GM10266 (cell line): ENCODE measurements at regions not wholly inside any gene's neighbourhood (a gene's known extent, or its start where the extent isn't known, plus 50 kb on each side); places are given as distances from the start of the nearest gene placed in this dataset.
A peak's percentile ranks its signal among the peaks of the same experiment; 100 is the strongest.

ENCODE experiments used
- DNase-seq: peaks from one replicate; pipeline ENCODE4 v3.0.0; 2012; ENCODE audit errors: extremely low spot score
- TF ChIP-seq, protein P1 (sequence below): IDR thresholded peaks from 2 replicates; pipeline ENCODE4 v1.5.1; 2012; ENCODE audit warnings: mild to moderate bottlenecking, low read depth; ENCODE audit not compliant: control insufficient read depth, insufficient read depth; ENCODE audit errors: missing control alignments

DNA sequence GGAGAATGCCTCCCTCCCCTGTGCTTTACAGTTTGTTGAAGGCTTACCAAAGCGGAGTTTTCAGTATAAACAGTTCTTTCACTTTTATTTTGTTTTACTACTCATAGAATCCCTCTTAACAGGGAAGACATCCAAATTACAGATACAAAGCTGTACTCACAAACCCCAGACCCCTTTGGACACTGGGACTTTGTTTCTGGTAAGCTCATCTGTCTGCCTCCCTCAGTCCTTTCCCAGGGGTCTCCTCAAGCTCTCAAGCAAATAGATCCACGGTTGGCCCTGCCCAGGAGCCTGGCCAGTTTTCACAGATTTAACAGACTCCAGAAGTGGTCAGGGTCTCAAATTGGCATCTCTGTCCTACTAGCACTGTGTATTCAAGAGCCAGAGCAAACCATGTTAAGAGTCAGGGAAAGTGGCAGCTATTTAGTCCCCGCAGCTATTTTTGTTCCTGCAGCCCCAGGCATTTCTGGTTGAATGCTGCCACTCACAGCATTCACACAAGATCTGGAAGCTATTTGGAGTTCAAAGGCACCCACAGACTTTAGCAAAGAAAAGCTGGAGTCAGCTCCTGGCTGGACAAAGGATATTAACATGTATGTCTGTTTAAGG lies 54.2 kb downstream of the TMEM100 start:
- DNase-seq = no peak
- TF ChIP-seq, protein P1, sequence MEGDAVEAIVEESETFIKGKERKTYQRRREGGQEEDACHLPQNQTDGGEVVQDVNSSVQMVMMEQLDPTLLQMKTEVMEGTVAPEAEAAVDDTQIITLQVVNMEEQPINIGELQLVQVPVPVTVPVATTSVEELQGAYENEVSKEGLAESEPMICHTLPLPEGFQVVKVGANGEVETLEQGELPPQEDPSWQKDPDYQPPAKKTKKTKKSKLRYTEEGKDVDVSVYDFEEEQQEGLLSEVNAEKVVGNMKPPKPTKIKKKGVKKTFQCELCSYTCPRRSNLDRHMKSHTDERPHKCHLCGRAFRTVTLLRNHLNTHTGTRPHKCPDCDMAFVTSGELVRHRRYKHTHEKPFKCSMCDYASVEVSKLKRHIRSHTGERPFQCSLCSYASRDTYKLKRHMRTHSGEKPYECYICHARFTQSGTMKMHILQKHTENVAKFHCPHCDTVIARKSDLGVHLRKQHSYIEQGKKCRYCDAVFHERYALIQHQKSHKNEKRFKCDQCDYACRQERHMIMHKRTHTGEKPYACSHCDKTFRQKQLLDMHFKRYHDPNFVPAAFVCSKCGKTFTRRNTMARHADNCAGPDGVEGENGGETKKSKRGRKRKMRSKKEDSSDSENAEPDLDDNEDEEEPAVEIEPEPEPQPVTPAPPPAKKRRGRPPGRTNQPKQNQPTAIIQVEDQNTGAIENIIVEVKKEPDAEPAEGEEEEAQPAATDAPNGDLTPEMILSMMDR = no peak

DNA sequence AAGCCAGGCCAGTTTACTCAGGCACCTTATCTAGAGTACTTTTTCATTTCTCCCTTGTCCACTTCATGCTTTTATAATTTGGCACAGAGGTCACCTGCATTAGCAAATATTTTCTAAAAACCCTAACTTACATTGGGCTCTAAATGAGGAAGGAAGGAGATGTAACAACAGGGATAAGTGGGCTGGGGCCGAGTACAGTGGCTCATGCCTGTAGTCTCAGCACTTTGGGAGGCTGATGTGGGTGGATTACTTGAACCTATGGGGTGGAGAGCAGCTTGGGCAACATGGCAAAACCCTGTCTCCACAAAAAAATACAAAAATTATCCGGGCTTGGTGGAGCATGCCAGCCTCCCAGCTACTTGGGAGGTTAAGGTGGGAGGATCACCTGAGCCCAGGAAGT lies 55.9 kb downstream of the TMEM100 start:
- no peak for DNase-seq
- TF ChIP-seq, protein P1 = no peak

DNA sequence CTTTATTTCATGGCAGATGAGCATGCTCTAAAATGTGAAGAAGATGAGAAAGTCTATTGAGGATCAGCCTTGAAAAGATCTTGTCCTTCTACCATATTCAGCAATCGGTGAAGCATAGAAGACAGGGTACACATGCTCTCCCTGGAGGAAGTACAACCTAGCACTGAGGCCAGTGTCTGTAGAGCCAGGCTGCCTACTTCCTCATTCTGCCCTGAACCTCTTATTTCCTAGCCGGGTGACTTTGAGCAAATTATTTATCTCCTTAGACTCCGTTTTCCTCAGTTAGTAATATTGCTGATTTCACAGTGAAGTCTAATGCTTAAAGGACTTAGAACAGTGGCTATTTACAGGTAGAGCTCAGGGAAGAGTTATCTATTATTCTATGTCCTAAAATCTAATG lies 58.4 kb downstream of the TMEM100 start:
- DNase-seq = peak; percentile 11
- TF ChIP-seq, protein P1 = no peak

DNA sequence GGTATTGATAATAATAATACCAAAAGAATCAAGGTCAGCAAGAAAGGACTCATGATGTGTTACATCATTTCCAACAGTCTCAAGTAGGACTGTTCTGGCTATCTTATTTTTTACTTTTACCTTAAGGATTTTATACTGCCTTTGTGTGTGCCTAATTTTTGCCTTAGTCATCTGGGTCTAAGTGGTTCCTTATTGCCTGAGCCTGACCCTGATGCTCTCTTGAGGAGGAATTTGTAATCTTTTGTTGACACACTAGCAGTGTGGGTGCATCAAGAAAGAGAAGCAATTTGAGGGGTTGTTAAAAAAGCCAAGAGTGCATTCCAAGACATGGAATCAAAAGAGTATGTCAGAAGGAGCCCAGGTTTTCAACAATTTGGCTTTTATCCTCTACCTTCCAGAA lies 59.3 kb downstream of the TMEM100 start:
- TF ChIP-seq, protein P1 = no peak
- no peak for DNase-seq

DNA sequence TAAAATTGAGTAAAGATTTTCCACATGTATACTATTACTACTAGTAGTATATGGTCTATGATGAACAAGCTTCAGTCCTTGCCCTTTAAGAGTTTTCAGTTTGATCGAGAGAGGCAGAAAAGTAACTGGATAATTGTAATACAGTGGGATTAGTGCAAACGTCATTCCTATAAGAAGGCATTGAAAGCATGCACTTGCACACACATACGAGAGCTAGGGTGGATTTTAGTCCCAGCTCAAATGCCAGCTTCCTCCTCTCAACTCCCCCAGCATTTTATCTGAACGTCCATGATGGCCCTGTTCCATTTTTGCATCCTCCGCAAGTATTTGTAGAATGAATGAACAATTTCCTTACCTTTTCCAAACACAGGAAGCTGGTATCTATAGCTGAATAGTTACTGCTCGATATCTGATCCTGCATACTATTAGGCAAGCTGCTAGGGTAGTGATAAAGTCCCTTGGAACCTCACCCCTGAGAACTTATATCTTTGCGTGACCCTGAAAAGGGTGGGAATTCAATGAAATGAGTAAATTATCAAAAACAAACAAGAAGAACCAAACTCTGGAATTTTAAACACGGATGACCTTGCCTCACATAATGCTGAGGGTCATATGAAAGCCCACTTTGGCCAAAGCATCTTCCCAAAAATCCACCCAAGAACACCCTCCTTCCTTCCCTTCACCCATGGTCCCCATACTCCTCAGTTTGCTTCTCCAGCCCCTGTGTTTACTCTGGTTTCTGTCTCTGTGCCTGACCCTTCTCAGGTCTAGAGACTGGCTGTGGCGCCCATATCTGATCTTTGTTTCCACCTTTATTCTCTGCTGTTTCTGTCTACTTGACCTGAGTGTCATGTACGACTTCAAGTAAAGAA lies 60.5 kb downstream of the TMEM100 start:
- no peak for DNase-seq
- TF ChIP-seq, protein P1 = no peak

DNA sequence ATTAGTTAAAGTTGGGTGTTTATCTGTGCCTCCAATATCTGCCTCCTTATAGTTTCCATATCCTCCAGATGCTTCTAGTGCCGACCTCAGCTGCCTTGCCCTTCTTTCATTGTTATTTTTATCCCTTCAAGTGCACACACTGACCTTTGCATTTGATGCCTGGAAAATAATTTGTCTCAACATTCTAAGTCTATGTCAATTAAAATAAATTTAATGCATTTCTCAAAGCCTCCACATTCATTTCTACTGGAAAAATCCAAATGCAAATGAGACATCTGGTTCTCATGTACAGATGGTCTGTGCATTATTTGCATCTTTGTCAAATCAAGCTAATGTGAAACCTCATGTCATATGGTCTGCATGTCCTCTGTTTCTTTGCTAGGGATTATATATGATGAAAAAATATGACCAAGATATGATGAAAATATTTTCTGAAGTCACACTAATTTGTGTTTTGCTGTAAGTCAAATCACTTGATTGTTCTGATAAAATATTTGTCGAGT lies 61.4 kb downstream of the TMEM100 start:
- TF ChIP-seq, protein P1 = no peak
- DNase-seq = no peak
